Tibial nerve (tissue), 4 donors: ENCODE measurements at regions not wholly inside any gene's neighbourhood (a gene's known extent, or its start where the extent isn't known, plus 50 kb on each side); places are given as distances from the start of the nearest gene placed in this dataset.

Source experiments
- DNase-seq, 2 donors: peaks; one replicate each; pipeline ENCODE4 v3.0.0-alpha.2; 2019; ENCODE audit warnings: low spot score in 2 of 2
- H3K27ac ChIP-seq, 4 donors: fragments of 200-600 bp; sonication (generic) in 3 of 4; one replicate each; pipeline ENCODE4 v1.5.1; 2017 to 2019; ENCODE audit warnings: mild to moderate bottlenecking in 1 of 4
- H3K27me3 ChIP-seq, 2 donors: fragments of 200-600 bp; sonication (generic) in 1 of 2; one replicate each; pipeline versions ENCODE4 v1.5.1 to v1.6.0; 2017 to 2019
- H3K36me3 ChIP-seq, 3 donors: fragments of 200-600 bp; sonication (generic); one replicate each; pipeline ENCODE4 v1.5.1; 2018 to 2019
- H3K4me1 ChIP-seq, 4 donors: fragments of 200-600 bp; sonication (generic) in 3 of 4; one replicate each; pipeline ENCODE4 v1.5.1; 2017 to 2019
- H3K4me3 ChIP-seq, 4 donors: fragments of 200-600 bp; sonication (generic) in 3 of 4; one replicate each; pipeline ENCODE4 v1.5.1; 2017 to 2019; ENCODE audit warnings: mild to moderate bottlenecking in 1 of 4, moderate library complexity in 1 of 4
- H3K9me3 ChIP-seq, 4 donors: fragments of 200-600 bp; sonication (generic) in 3 of 4; one replicate each; pipeline ENCODE4 v1.5.1; 2017 to 2019
- EP300 ChIP-seq, 2 donors: sonication (generic); formaldehyde crosslinking; IDR thresholded peaks; one replicate each; pipeline ENCODE4 v1.6.1; 2017; ENCODE audit warnings: antibody characterized with exemption in 2 of 2, mild to moderate bottlenecking in 1 of 2
- POLR2A ChIP-seq, 2 donors: fragments of 450-650 bp; IDR thresholded peaks; one replicate each; pipeline ENCODE4 v1.6.1; 2017; ENCODE audit warnings: antibody characterized with exemption in 2 of 2, mild to moderate bottlenecking in 2 of 2, moderate library complexity in 2 of 2
- WGBS, 2 donors: methylation state at CpG; one replicate each; pipeline ENCODE4 v1.1.5; 2018; 5-methylcytosine and 5-hydroxymethylcytosine counted together
- TF ChIP-seq, protein P1 (sequence below), 5 experiments: fragments of 200-600 bp in 3 of 5; fragments of 450-650 bp in 2 of 5; sonication (generic) in 3 of 5; IDR thresholded peaks; one replicate each; pipeline ENCODE4 v1.5.1; 2016 to 2019; ENCODE audit warnings: antibody characterized with exemption in 5 of 5, mild to moderate bottlenecking in 3 of 5, moderate library complexity in 2 of 5

DNA sequence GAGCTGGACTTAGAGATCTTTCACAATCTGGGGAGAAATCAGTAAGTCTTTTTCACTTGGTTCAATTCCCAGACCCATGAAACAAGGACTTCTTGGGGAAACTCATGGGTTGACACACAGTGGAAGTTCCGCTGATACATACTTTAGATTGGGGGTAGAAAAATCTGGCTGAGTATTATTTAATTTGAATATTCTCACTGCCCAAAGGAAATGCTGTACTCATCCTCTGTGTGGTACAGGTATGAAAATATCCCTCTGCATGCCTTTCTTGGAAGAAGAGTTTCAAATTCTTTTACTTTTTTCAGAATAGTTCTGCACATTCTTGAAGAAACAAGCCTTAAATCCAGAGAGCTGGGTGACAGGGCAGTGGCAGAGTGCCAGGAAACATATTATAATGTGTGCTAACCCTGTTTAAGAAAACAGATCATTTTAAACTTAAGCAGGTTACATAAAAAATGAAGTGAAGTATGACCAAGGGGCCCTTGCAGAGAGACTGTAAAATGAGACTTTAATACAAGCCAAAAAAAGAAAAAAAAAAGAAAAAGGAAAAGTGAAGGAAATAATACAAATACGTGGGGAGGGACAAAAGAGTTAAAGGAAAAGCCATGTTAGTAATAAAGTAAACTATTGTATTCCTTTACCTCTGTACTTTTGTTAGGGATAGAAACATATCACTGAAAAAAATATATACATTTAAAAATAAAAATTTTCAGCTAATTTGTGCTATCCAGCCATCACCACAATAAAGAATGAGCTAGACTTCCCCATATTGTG, 173.4 kb upstream of the NR3C1 start:
- Histone ChIP-seq H3K36me3 (no peaks in the 10 kb centered on the region), H3K9me3 (no peaks in the 10 kb centered on the region), H3K27ac (no peak overlapping the region), H3K4me1 (peaks cover 0 to 7% (median 0%) of the 10 kb centered on the region in 4 donors), H3K27me3 (no peaks in the 10 kb centered on the region), H3K4me3 (no peak overlapping the region)
- TF ChIP-seq EP300 (IDR thresholded peaks at IDR 0.05) (no peak), POLR2A (IDR thresholded peaks at IDR 0.05) (no peak)
- TF ChIP-seq, protein P1, sequence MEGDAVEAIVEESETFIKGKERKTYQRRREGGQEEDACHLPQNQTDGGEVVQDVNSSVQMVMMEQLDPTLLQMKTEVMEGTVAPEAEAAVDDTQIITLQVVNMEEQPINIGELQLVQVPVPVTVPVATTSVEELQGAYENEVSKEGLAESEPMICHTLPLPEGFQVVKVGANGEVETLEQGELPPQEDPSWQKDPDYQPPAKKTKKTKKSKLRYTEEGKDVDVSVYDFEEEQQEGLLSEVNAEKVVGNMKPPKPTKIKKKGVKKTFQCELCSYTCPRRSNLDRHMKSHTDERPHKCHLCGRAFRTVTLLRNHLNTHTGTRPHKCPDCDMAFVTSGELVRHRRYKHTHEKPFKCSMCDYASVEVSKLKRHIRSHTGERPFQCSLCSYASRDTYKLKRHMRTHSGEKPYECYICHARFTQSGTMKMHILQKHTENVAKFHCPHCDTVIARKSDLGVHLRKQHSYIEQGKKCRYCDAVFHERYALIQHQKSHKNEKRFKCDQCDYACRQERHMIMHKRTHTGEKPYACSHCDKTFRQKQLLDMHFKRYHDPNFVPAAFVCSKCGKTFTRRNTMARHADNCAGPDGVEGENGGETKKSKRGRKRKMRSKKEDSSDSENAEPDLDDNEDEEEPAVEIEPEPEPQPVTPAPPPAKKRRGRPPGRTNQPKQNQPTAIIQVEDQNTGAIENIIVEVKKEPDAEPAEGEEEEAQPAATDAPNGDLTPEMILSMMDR (IDR thresholded peaks at IDR 0.05), result no peak
- no peak for DNase-seq
- WGBS, 2 donors, result 63 to 67% methylated on average over 2 of the region's 2 CpGs

DNA sequence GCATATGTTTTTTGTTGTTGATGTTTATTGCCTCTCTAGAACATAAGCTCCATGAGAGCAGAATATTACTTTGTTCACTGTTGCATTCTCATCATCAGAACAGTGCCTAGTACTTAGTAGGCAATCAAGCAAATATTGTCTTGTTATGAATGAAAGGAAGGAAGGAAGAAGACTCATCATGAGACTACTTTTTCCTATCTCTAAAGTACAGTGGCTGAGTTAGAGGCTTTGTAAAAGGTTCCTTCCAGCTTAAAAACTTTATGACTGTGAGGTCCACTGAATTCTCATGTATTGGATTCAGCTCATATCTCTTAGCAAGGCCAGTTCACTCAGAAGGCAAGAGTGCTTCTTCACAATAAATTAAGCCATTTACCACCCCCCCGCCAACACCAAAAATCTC, 171.8 kb upstream of the NR3C1 start:
- H3K27ac ChIP-seq, result no peak overlapping the region
- TF ChIP-seq EP300 (IDR thresholded peaks at IDR 0.05) (no peak), POLR2A (IDR thresholded peaks at IDR 0.05) (no peak)
- TF ChIP-seq, protein P1 (IDR thresholded peaks at IDR 0.05), result no peak
- 96 to 100% methylated on average over 1 of the region's 1 CpG for WGBS, 2 donors
- peaks cover 0 to 7% (median 0%) of the 10 kb centered on the region in 4 donors for H3K4me1 ChIP-seq
- no peak overlapping the region for H3K4me3 ChIP-seq
- DNase-seq, result no peak
- H3K27me3 ChIP-seq, result no peaks in the 10 kb centered on the region
- no peaks in the 10 kb centered on the region for H3K9me3 ChIP-seq
- no peaks in the 10 kb centered on the region for H3K36me3 ChIP-seq

DNA sequence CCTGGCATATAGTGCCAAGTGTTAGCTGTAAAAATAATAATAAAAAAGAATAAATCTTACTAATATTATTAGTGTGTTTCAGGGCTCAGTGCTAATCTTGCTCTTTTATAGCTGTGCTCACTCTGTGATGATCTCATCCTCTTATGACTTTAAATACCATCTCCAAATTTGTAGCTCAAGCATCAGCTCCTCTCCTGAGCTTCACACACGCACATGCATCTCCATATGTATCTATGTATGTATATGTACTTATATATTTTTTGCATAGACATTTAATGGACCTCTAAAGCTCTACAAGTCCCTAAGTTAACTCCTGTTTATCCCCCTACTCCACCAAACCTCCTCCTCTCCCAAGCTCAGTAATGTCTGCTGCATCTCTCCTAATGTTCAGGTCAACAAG, 170.8 kb upstream of the NR3C1 start:
- H3K9me3 ChIP-seq, result no peaks in the 10 kb centered on the region
- no peak overlapping the region for H3K27ac ChIP-seq
- no peaks in the 10 kb centered on the region for H3K27me3 ChIP-seq
- H3K36me3 ChIP-seq, result no peaks in the 10 kb centered on the region
- WGBS, 2 donors, result 85 to 86% methylated on average over 1 of the region's 1 CpG
- H3K4me3 ChIP-seq, result no peak overlapping the region
- DNase-seq, result no peak
- no peak for TF ChIP-seq POLR2A (IDR thresholded peaks at IDR 0.05)
- TF ChIP-seq EP300 (IDR thresholded peaks at IDR 0.05), result no peak
- TF ChIP-seq, protein P1 (IDR thresholded peaks at IDR 0.05), result no peak
- H3K4me1 ChIP-seq, result peaks cover 0 to 7% (median 0%) of the 10 kb centered on the region in 4 donors

DNA sequence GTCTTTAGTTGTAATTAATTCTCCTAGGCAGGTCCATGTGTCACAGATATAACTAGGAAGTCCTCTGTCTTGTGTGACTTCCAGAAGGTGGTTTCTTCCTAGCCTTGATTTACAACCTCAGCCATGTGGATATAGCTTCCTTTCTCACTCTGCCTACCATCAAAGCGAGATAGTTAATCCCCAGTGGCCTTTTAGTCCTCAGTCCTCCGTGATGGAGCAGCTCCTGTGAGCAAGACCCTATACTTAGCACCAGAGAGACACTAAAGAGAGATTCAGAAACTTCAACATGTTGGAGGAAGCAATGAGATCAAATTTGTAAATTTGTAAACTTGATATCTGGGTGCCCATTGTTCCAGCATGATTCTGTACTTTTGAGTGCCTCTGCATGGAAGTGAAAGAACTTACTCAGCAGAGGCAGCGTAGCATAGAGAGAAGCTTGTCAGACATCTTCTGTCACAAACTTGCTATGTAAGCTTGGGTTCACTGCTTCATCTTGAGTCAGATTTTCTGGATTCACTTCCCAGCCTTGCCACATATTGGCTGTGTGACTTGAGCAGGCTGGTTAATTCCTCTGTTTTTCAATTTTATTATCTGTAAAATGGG, 170.2 kb upstream of the NR3C1 start:
- no peak overlapping the region for H3K27ac ChIP-seq
- 65 to 68% methylated on average over 3 of the region's 3 CpGs for WGBS, 2 donors
- H3K4me1 ChIP-seq, result peaks cover 0 to 10% (median 0%) of the 10 kb centered on the region in 4 donors
- H3K9me3 ChIP-seq, result no peaks in the 10 kb centered on the region
- no peak for DNase-seq
- no peak overlapping the region for H3K4me3 ChIP-seq
- TF ChIP-seq EP300 (IDR thresholded peaks at IDR 0.05), result peak in 1 of 2 donors; percentile 9
- TF ChIP-seq POLR2A (IDR thresholded peaks at IDR 0.05), result no peak
- no peaks in the 10 kb centered on the region for H3K36me3 ChIP-seq
- H3K27me3 ChIP-seq, result no peaks in the 10 kb centered on the region

DNA sequence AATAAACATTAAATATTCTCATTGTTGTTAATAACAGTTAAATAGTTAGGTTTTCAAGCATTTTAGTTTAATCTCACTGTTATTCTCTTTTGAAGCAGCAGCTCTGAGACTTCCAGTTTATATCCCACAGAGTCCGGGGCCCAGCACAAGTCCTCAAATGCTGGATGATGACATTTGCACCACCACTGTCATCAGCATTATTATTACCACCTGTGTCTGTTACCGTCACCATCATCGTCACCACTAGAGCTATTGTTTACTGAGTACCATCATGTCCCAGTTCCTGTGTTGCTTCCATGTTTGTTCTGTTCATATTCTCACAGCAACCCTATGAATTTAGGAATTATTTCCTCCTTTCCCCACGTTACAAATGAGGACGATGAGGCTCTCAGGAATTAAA, 169.2 kb upstream of the NR3C1 start:
- Histone ChIP-seq H3K9me3 (no peaks in the 10 kb centered on the region), H3K4me3 (no peak overlapping the region), H3K4me1 (peaks cover 0 to 12% (median 0%) of the 10 kb centered on the region in 4 donors), H3K27me3 (no peaks in the 10 kb centered on the region), H3K36me3 (no peaks in the 10 kb centered on the region), H3K27ac (no peak overlapping the region)
- no peak for DNase-seq
- TF ChIP-seq POLR2A (IDR thresholded peaks at IDR 0.05) (no peak), EP300 (IDR thresholded peaks at IDR 0.05) (no peak)
- TF ChIP-seq, protein P1 (IDR thresholded peaks at IDR 0.05), result no peak
- WGBS, 2 donors, result 77 to 88% methylated on average over 5 of the region's 5 CpGs
